Tibial nerve (tissue), 3 donors: ENCODE measurements at regions not wholly inside any gene's neighbourhood (a gene's known extent, or its start where the extent isn't known, plus 50 kb on each side); places are given as distances from the start of the nearest gene placed in this dataset.

Source experiments
- POLR2A ChIP-seq, 2 donors: fragments of 450-650 bp; IDR thresholded peaks; one replicate each; pipeline ENCODE4 v1.6.1; 2017; ENCODE audit warnings: antibody characterized with exemption in 2 of 2, mild to moderate bottlenecking in 2 of 2, moderate library complexity in 2 of 2
- TF ChIP-seq, protein P1 (sequence below), 5 experiments: fragments of 200-600 bp in 3 of 5; fragments of 450-650 bp in 2 of 5; sonication (generic) in 3 of 5; IDR thresholded peaks; one replicate each; pipeline ENCODE4 v1.5.1; 2016 to 2019; ENCODE audit warnings: antibody characterized with exemption in 5 of 5, mild to moderate bottlenecking in 3 of 5, moderate library complexity in 2 of 5

DNA sequence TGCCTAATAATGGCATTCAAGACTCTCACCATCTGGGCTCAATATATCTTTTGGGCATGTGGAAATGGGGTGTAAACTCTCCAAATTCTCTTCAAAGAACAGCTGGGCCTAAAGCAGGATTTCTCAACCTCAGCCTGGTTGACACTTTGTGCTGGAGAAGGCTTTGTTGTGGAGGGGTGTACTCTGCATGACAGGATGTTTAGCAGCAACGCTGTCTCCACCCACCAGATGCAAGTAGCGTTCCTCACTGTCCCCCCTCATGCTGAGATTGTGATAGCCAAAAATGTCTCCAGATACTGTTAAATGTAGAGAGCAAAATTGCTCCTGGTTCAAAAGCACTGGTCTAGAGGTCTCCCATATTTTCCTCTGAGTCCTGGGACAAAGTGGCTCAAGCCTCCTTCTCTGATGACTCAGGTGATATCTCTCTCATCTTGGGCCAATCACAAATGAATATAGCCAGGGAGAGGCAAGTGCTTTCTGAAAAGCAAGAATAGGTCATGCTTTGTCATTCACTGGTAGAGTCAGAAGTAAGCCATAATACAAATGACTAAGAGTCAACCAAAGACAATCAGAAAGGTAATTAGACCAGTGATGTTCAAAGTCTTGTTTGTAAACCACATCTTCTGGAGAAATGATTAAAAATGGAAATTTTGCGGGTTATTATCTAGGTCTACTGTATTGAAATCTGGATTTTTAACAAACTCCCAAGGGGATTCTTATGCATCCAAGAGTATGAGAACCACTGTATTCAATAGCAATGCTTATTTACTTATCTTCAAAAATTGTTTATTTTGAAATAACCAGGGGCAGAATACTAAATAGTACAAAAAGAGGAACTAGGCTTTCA, 330.8 kb downstream of the PTEN start:
- TF ChIP-seq, protein P1, sequence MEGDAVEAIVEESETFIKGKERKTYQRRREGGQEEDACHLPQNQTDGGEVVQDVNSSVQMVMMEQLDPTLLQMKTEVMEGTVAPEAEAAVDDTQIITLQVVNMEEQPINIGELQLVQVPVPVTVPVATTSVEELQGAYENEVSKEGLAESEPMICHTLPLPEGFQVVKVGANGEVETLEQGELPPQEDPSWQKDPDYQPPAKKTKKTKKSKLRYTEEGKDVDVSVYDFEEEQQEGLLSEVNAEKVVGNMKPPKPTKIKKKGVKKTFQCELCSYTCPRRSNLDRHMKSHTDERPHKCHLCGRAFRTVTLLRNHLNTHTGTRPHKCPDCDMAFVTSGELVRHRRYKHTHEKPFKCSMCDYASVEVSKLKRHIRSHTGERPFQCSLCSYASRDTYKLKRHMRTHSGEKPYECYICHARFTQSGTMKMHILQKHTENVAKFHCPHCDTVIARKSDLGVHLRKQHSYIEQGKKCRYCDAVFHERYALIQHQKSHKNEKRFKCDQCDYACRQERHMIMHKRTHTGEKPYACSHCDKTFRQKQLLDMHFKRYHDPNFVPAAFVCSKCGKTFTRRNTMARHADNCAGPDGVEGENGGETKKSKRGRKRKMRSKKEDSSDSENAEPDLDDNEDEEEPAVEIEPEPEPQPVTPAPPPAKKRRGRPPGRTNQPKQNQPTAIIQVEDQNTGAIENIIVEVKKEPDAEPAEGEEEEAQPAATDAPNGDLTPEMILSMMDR (IDR thresholded peaks at IDR 0.05), result no peak
- TF ChIP-seq POLR2A (IDR thresholded peaks at IDR 0.05), result no peak
